Stomach (tissue), 4 donors: ENCODE measurements at regions not wholly inside any gene's neighbourhood (a gene's known extent, or its start where the extent isn't known, plus 50 kb on each side); places are given as distances from the start of the nearest gene placed in this dataset.

Source experiments
- CTCF ChIP-seq, 7 experiments: fragments of 450-650 bp in 4 of 7; fragments of 200-600 bp in 3 of 7; sonication (generic) in 3 of 7; IDR thresholded peaks; one replicate each; pipeline ENCODE4 v1.5.1; 2016 to 2019; ENCODE audit warnings: antibody characterized with exemption in 7 of 7, control low read depth in 2 of 7, mild to moderate bottlenecking in 1 of 7
- POLR2A ChIP-seq, 4 donors: fragments of 450-650 bp; IDR thresholded peaks; one replicate each; pipeline ENCODE4 v1.6.1; 2016; ENCODE audit warnings: antibody characterized with exemption in 4 of 4, control low read depth in 2 of 4, mild to moderate bottlenecking in 1 of 4, moderate library complexity in 1 of 4
- POLR2AphosphoS5 ChIP-seq, 3 donors: sonication (generic); formaldehyde crosslinking; IDR thresholded peaks; one replicate each; pipeline ENCODE4 v1.6.1; 2016; ENCODE audit warnings: antibody characterized with exemption in 3 of 3

- no peak for TF ChIP-seq CTCF (IDR thresholded peaks at IDR 0.05)
- no peak for TF ChIP-seq POLR2AphosphoS5 (IDR thresholded peaks at IDR 0.05)
- TF ChIP-seq POLR2A (IDR thresholded peaks at IDR 0.05), result no peak
Observed at GRCh38 chr6:5865506-5866031, 141.2 kb downstream of the NRN1 start.
